ENCODE measurements at regions not wholly inside any gene's neighbourhood (a gene's known extent, or its start where the extent isn't known, plus 50 kb on each side); places are given as distances from the start of the nearest gene placed in this dataset.
"Not testable (repeated sequence)": the region's sequence is repeated elsewhere in the genome, so short reads cannot be mapped to it uniquely, and the experiment has no call there.

- no peak for DNase-seq
Observed at GRCh38 chr4:26217961-26218676, 102.7 kb upstream of the RBPJ start.

- DNase-seq: no peak
Observed at GRCh38 chr4:26218677-26219605, 101.9 kb upstream of the RBPJ start.

- DNase-seq: no peak
Observed at GRCh38 chr4:26220696-26221095, 100.1 kb upstream of the RBPJ start.

GRCh38 chr4:26223155-26223554 is 97.7 kb upstream of the RBPJ start:
- DNase-seq: no peak

- no peak for DNase-seq
Observed at GRCh38 chr4:26226629-26227376, 94.0 kb upstream of the RBPJ start.

GRCh38 chr4:26227601-26228229 is 93.1 kb upstream of the RBPJ start:
- peak; percentile 28 for DNase-seq

GRCh38 chr4:26228883-26229282 is 91.9 kb upstream of the RBPJ start:
- DNase-seq: no peak

GRCh38 chr4:26229974-26230373 is 90.8 kb upstream of the RBPJ start:
- DNase-seq: no peak

- DNase-seq: no peak
Observed at GRCh38 chr4:26233350-26233749, 87.5 kb upstream of the RBPJ start.

- no peak for DNase-seq
Observed at GRCh38 chr4:26235500-26235899, 85.3 kb upstream of the RBPJ start.

- no peak for DNase-seq
Observed at GRCh38 chr4:26237916-26238315, 82.9 kb upstream of the RBPJ start.

GRCh38 chr4:26238426-26238777 is 82.4 kb upstream of the RBPJ start:
- DNase-seq: peak; percentile 91

- DNase-seq: peak; percentile 91
Observed at GRCh38 chr4:26238778-26239679, 81.8 kb upstream of the RBPJ start.

GRCh38 chr4:26239801-26240200 is 81.0 kb upstream of the RBPJ start:
- DNase-seq: no peak

GRCh38 chr4:26241179-26241578 is 79.6 kb upstream of the RBPJ start:
- no peak for DNase-seq

GRCh38 chr4:26242451-26242850 is 78.4 kb upstream of the RBPJ start:
- DNase-seq: no peak

GRCh38 chr4:26244138-26244537 is 76.7 kb upstream of the RBPJ start:
- not testable (repeated sequence) for DNase-seq

GRCh38 chr4:26248647-26249046 is 72.2 kb upstream of the RBPJ start:
- DNase-seq: peak; percentile 33

- DNase-seq: no peak
Observed at GRCh38 chr4:26252349-26253025, 68.3 kb upstream of the RBPJ start.

GRCh38 chr4:26253968-26254367 is 66.8 kb upstream of the RBPJ start:
- no peak for DNase-seq

- DNase-seq: no peak
Observed at GRCh38 chr4:26255989-26256388, 64.8 kb upstream of the RBPJ start.

Data from NCI-H748 treated with DMSO at 0.1 percent for 48 hours (cell line).